ENCODE measurements at regions not wholly inside any gene's neighbourhood (a gene's known extent, or its start where the extent isn't known, plus 50 kb on each side); places are given as distances from the start of the nearest gene placed in this dataset.

DNA sequence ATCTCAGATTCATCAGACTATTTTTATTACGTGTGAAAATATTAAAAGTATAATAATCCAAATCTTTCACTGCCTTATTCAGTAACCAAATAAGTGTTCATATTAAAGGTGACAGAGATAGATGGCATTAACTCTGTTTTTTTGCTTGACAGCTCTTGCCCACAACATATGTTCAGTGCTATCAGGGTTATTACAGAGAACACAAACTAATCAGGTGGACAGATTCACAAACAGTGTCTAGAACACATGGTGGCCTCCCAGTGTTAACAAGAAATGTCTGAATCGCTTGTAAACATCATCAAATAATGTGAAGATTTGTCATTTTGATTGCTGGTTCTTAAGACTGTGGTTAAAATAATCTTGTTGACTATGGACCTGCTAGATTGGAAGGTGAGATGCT is 609.1 kb upstream of the GRAMD2B start:
- DNase-seq: no peak
- no peak overlapping the region for H3K27ac ChIP-seq (ENCODE audit: insufficient read depth, low read length, poor library complexity, severe bottlenecking)
- H3K9me3 Mint-ChIP-seq: peaks cover 0 to 3% (median 2%) of the 10 kb centered on the region in 7 donors
- H3K36me3 ChIP-seq (ENCODE audit: control insufficient read depth, insufficient read depth, low read length): no peaks in the 10 kb centered on the region
- H3K36me3 Mint-ChIP-seq: no peaks in the 10 kb centered on the region
- no peaks in the 10 kb centered on the region for H3K9me3 ChIP-seq (ENCODE audit: control insufficient read depth in 2 of 2, low read length in 2 of 2)
- H3K4me1 Mint-ChIP-seq: no peaks in the 10 kb centered on the region
- no peaks in the 10 kb centered on the region for H3K27me3 Mint-ChIP-seq
- no peak overlapping the region for H3K27ac Mint-ChIP-seq
- H3K4me1 ChIP-seq (ENCODE audit: control insufficient read depth, insufficient read depth, low read length, poor library complexity, severe bottlenecking): no peaks in the 10 kb centered on the region
- no peak for ATAC-seq (ENCODE audit: low read depth in 2 of 2)
- H3K4me3 ChIP-seq (ENCODE audit: low read depth, low read length): no peak overlapping the region
- H3K27me3 ChIP-seq (ENCODE audit: control insufficient read depth, insufficient read depth, low read length): no peaks in the 10 kb centered on the region
- H3K4me3 Mint-ChIP-seq: no peak overlapping the region

- H3K27ac ChIP-seq (ENCODE audit: insufficient read depth, low read length, poor library complexity, severe bottlenecking): no peak overlapping the region
- H3K4me3 ChIP-seq (ENCODE audit: low read depth, low read length): no peak overlapping the region
- no peaks in the 10 kb centered on the region for H3K27me3 Mint-ChIP-seq
- no peaks in the 10 kb centered on the region for H3K27me3 ChIP-seq (ENCODE audit: control insufficient read depth, insufficient read depth, low read length)
- H3K9me3 ChIP-seq (ENCODE audit: control insufficient read depth in 2 of 2, low read length in 2 of 2): no peaks in the 10 kb centered on the region
- no peaks in the 10 kb centered on the region for H3K36me3 ChIP-seq (ENCODE audit: control insufficient read depth, insufficient read depth, low read length)
- DNase-seq (no peak), ATAC-seq (ENCODE audit: low read depth in 2 of 2) (no peak)
- H3K27ac Mint-ChIP-seq: no peak overlapping the region
- no peaks in the 10 kb centered on the region for H3K36me3 Mint-ChIP-seq
- H3K4me1 Mint-ChIP-seq: no peaks in the 10 kb centered on the region
- H3K9me3 Mint-ChIP-seq: peaks cover 2 to 24% (median 4%) of the 10 kb centered on the region in 7 donors
- no peaks in the 10 kb centered on the region for H3K4me1 ChIP-seq (ENCODE audit: control insufficient read depth, insufficient read depth, low read length, poor library complexity, severe bottlenecking)
- H3K4me3 Mint-ChIP-seq: peak overlapping the region in 1 of 4 donors; percentile 57
Observed at GRCh38 chr5:125823572-125823971, 599.6 kb upstream of the GRAMD2B start.

- H3K36me3 ChIP-seq (ENCODE audit: control insufficient read depth, insufficient read depth, low read length): no peaks in the 10 kb centered on the region
- H3K4me1 Mint-ChIP-seq: no peaks in the 10 kb centered on the region
- no peaks in the 10 kb centered on the region for H3K9me3 ChIP-seq (ENCODE audit: control insufficient read depth in 2 of 2, low read length in 2 of 2)
- no peaks in the 10 kb centered on the region for H3K36me3 Mint-ChIP-seq
- H3K27me3 ChIP-seq (ENCODE audit: control insufficient read depth, insufficient read depth, low read length): no peaks in the 10 kb centered on the region
- no peaks in the 10 kb centered on the region for H3K4me1 ChIP-seq (ENCODE audit: control insufficient read depth, insufficient read depth, low read length, poor library complexity, severe bottlenecking)
- no peak overlapping the region for H3K4me3 ChIP-seq (ENCODE audit: low read depth, low read length)
- H3K27ac ChIP-seq (ENCODE audit: insufficient read depth, low read length, poor library complexity, severe bottlenecking): no peak overlapping the region
- peaks cover 2 to 22% (median 9%) of the 10 kb centered on the region in 7 donors for H3K9me3 Mint-ChIP-seq
- H3K4me3 Mint-ChIP-seq: no peak overlapping the region
- H3K27me3 Mint-ChIP-seq: no peaks in the 10 kb centered on the region
- H3K27ac Mint-ChIP-seq: no peak overlapping the region
- DNase-seq: no peak
- ATAC-seq (ENCODE audit: low read depth in 2 of 2): no peak
Observed at GRCh38 chr5:125826214-125826613, 597.0 kb upstream of the GRAMD2B start.

DNA sequence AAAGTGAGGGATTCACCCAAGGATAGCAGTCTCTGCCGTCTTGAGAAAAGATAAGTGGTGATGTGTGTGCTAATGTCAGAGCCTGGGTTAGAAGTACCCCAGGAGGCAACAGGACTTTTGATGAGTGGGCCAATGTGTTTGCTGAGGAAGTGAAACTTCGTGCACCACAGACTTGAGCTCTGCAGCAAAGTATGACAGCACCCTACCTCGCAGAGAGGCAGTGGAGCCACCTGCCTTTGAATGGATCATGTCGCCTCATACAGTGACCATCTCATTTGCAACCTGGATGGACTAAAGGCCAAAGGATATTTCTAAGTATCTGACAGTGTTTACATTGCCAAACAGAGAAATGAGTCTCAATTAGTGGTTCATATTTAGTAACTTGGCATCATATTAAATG is 593.9 kb upstream of the GRAMD2B start:
- H3K4me1 ChIP-seq (ENCODE audit: control insufficient read depth, insufficient read depth, low read length, poor library complexity, severe bottlenecking): no peaks in the 10 kb centered on the region
- H3K27ac Mint-ChIP-seq: no peak overlapping the region
- no peak for ATAC-seq (ENCODE audit: low read depth in 2 of 2)
- H3K36me3 Mint-ChIP-seq: no peaks in the 10 kb centered on the region
- H3K4me3 Mint-ChIP-seq: no peak overlapping the region
- H3K4me1 Mint-ChIP-seq: no peaks in the 10 kb centered on the region
- H3K36me3 ChIP-seq (ENCODE audit: control insufficient read depth, insufficient read depth, low read length): no peaks in the 10 kb centered on the region
- H3K9me3 ChIP-seq (ENCODE audit: control insufficient read depth in 2 of 2, low read length in 2 of 2): no peaks in the 10 kb centered on the region
- peaks cover 2 to 16% (median 5%) of the 10 kb centered on the region in 7 donors for H3K9me3 Mint-ChIP-seq
- no peak overlapping the region for H3K4me3 ChIP-seq (ENCODE audit: low read depth, low read length)
- no peaks in the 10 kb centered on the region for H3K27me3 Mint-ChIP-seq
- H3K27me3 ChIP-seq (ENCODE audit: control insufficient read depth, insufficient read depth, low read length): no peaks in the 10 kb centered on the region
- no peak overlapping the region for H3K27ac ChIP-seq (ENCODE audit: insufficient read depth, low read length, poor library complexity, severe bottlenecking)
- no peak for DNase-seq

DNA sequence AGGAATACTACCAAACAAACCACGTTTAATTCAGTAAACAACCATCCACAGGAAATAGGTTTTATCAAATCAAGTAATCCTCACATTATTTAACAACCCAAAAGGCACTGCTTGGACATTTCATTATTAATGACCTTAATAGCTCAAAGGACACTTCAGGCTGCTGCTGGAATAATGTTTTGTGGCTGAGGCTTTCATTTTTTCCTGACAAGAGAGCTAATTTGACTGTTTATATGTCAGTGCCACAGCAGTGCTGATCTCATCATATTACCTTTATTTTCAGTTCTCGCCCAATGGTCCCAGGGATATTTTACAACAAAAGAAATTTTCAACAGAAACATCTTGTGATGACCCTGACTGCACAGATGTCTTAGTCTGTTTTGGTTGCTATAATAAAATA is 589.8 kb upstream of the GRAMD2B start:
- H3K27me3 ChIP-seq (ENCODE audit: control insufficient read depth, insufficient read depth, low read length): no peaks in the 10 kb centered on the region
- Mint-ChIP-seq H3K27ac (no peak overlapping the region), H3K4me3 (no peak overlapping the region), H3K27me3 (no peaks in the 10 kb centered on the region), H3K9me3 (peaks cover 2 to 10% (median 9%) of the 10 kb centered on the region in 7 donors), H3K36me3 (no peaks in the 10 kb centered on the region), H3K4me1 (no peaks in the 10 kb centered on the region)
- no peak overlapping the region for H3K27ac ChIP-seq (ENCODE audit: insufficient read depth, low read length, poor library complexity, severe bottlenecking)
- no peak overlapping the region for H3K4me3 ChIP-seq (ENCODE audit: low read depth, low read length)
- no peak for DNase-seq
- no peaks in the 10 kb centered on the region for H3K4me1 ChIP-seq (ENCODE audit: control insufficient read depth, insufficient read depth, low read length, poor library complexity, severe bottlenecking)
- ATAC-seq (ENCODE audit: low read depth in 2 of 2): no peak
- no peaks in the 10 kb centered on the region for H3K36me3 ChIP-seq (ENCODE audit: control insufficient read depth, insufficient read depth, low read length)
- peaks cover 0 to 2% of the 10 kb centered on the region in 2 experiments for H3K9me3 ChIP-seq (ENCODE audit: control insufficient read depth in 2 of 2, low read length in 2 of 2)

DNA sequence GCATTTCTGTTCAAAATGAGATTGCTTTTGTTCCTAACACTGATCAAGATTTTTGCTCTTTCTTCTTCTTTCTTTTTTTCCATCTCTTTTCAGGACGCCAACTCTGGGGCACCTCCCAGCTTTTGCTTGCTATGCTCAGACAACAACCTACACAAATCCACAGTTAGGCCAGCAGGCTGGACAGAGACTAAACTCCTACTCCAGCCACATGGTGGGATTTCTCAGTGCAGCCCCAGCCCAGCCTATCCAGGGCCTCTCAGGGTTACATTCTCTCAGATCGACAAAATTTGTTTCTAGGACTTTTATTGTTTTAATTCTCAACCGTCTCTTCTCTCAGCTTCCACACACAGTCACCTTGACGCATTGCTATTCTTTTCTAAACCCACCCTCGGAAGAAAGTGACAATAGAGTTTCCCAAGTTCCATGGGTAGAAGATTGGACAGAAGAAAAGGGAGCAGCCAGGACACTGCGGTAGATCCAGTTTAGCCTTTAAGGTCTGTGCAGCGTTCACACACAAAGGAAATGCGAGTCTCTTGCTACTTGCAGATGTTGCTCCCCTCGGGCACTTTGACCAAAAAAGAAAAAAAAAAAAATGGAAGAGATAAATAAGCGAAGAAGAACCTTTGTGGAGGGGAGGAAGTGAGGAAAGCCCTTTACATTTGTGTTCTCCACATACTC is 588.6 kb upstream of the GRAMD2B start:
- no peak overlapping the region for H3K27ac Mint-ChIP-seq
- Histone ChIP-seq H3K36me3 (ENCODE audit: control insufficient read depth, insufficient read depth, low read length) (no peaks in the 10 kb centered on the region), H3K9me3 (ENCODE audit: control insufficient read depth in 2 of 2, low read length in 2 of 2) (peaks cover 0 to 2% of the 10 kb centered on the region in 2 experiments), H3K4me1 (ENCODE audit: control insufficient read depth, insufficient read depth, low read length, poor library complexity, severe bottlenecking) (no peaks in the 10 kb centered on the region), H3K27me3 (ENCODE audit: control insufficient read depth, insufficient read depth, low read length) (no peaks in the 10 kb centered on the region), H3K27ac (ENCODE audit: insufficient read depth, low read length, poor library complexity, severe bottlenecking) (no peak overlapping the region), H3K4me3 (ENCODE audit: low read depth, low read length) (no peak overlapping the region)
- H3K4me3 Mint-ChIP-seq: no peak overlapping the region
- peaks cover 3 to 14% (median 5%) of the 10 kb centered on the region in 7 donors for H3K9me3 Mint-ChIP-seq
- no peaks in the 10 kb centered on the region for H3K4me1 Mint-ChIP-seq
- no peak for ATAC-seq (ENCODE audit: low read depth in 2 of 2)
- DNase-seq: no peak
- H3K27me3 Mint-ChIP-seq: no peaks in the 10 kb centered on the region
- no peaks in the 10 kb centered on the region for H3K36me3 Mint-ChIP-seq

DNA sequence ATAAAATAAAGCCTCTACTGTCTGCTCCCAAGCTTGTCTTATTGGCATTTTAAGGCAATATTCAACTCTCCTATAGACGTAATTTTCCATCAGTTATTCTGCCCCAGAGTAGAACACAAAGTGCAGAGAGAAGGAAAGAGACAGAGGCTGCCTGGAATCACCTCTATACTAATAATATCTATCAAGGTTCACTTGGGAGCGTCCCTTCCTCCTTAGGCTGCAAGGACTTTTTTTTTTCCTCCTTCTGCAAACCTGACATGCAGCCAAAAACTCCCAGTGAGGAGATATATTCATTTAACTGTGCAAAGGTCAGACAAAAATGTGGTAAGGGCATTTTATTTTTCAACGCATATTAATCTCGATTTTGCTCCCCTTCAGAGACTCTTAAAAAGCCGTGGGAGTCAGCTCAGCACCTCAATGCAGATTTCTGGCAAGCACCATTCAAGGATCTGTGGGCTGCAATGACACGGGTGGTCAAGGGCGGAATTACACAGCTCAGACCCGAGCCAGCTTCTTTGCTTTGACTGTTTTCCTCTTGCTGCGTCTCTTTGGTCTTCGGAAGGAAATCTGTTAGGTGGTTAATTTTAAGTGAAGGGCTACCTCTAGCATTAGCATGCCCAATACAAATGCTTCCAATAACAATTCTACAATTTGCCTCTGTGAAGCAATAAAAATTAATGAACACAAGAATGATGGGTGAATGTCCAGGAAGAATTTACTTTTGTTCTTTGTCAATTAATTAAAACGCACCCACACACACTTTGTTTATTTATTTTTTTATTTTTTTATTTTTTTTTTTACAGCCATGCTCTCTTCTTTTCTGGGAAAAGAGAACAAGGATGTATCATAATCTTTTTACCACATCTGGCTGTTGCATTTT is 587.7 kb upstream of the GRAMD2B start:
- H3K4me1 Mint-ChIP-seq: no peaks in the 10 kb centered on the region
- no peaks in the 10 kb centered on the region for H3K36me3 ChIP-seq (ENCODE audit: control insufficient read depth, insufficient read depth, low read length)
- no peak for ATAC-seq (ENCODE audit: low read depth in 2 of 2)

More for the DNA sequence above, 587.7 kb upstream of the GRAMD2B start:
- no peak for DNase-seq
- Mint-ChIP-seq H3K36me3 (no peaks in the 10 kb centered on the region), H3K4me3 (no peak overlapping the region), H3K9me3 (peaks cover 3 to 15% (median 3%) of the 10 kb centered on the region in 7 donors), H3K27ac (no peak overlapping the region), H3K27me3 (no peaks in the 10 kb centered on the region)
- H3K4me3 ChIP-seq (ENCODE audit: low read depth, low read length): no peak overlapping the region
- no peak overlapping the region for H3K27ac ChIP-seq (ENCODE audit: insufficient read depth, low read length, poor library complexity, severe bottlenecking)
- peaks cover 0 to 2% of the 10 kb centered on the region in 2 experiments for H3K9me3 ChIP-seq (ENCODE audit: control insufficient read depth in 2 of 2, low read length in 2 of 2)
- H3K27me3 ChIP-seq (ENCODE audit: control insufficient read depth, insufficient read depth, low read length): no peaks in the 10 kb centered on the region
- no peaks in the 10 kb centered on the region for H3K4me1 ChIP-seq (ENCODE audit: control insufficient read depth, insufficient read depth, low read length, poor library complexity, severe bottlenecking)
